Left ventricle myocardium superior (tissue), 1 donor: ENCODE measurements at regions not wholly inside any gene's neighbourhood (a gene's known extent, or its start where the extent isn't known, plus 50 kb on each side); places are given as distances from the start of the nearest gene placed in this dataset.
"Not testable (repeated sequence)": the region's sequence is repeated elsewhere in the genome, so short reads cannot be mapped to it uniquely, and the experiment has no call there.

Experiments
- ATAC-seq: fragments of 200-7000 bp; cut with Tn5 transposase; one replicate; pipeline ENCODE4 v1.9.1; 2020; ENCODE audit warnings: mild to moderate bottlenecking, moderate library complexity
- DNase-seq: peaks from one replicate; pipeline ENCODE4 v3.0.0-alpha.2; 2020
- intact Hi-C: fragments of 100-400 bp; cut with micrococcal nuclease; formaldehyde crosslinking; loops from one replicate; pipeline ENCODE4 v1.11.0; 2022
- donor health status: DM: no; HTN: yes; CAD: no; lungs with severe emphysema.

- intact Hi-C loops, result no loop called here
- DNase-seq (no peak), ATAC-seq (no peak)
Observed at GRCh38 chr9:34802916-34803315, 93.0 kb upstream of the CCL21 start.

- intact Hi-C loops, result no loop called here
- ATAC-seq (no peak), DNase-seq (no peak)
Observed at GRCh38 chr9:34797367-34797766, 87.4 kb upstream of the CCL21 start.

GRCh38 chr9:34796924-34797323 lies 87.0 kb upstream of the CCL21 start:
- intact Hi-C loops, result no loop called here
- DNase-seq, result no peak
- no peak for ATAC-seq

DNA sequence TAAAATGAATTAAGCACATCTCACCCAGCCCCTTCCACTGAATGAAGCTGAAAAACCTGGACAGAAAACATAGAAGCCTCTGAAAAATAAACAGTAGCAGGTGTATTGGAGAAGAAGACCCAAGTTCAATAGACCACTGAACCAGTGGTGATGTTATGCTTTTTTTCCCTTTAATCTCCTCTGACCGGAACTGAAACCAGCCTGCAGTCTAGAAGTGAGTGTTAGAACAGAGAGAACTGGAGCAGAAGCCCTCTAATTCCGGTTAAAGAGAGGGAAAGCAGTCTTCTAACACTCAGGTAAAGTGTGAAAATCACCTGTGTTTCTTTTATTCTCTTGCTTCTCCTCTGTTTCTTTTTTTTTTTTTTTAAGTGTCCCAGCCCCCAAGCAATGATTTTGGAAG lies 83.5 kb upstream of the CCL21 start:
- DNase-seq (no peak), ATAC-seq (no peak)
- intact Hi-C loops, result no loop called here

- DNase-seq (no peak), ATAC-seq (no peak)
- intact Hi-C loops, result no loop called here
Observed at GRCh38 chr9:34783951-34784487, 74.1 kb upstream of the CCL21 start.

- intact Hi-C loops, result no loop called here
- ATAC-seq (peak; percentile 48), DNase-seq (no peak)
Observed at GRCh38 chr9:34782372-34782771, 72.4 kb upstream of the CCL21 start.

DNA sequence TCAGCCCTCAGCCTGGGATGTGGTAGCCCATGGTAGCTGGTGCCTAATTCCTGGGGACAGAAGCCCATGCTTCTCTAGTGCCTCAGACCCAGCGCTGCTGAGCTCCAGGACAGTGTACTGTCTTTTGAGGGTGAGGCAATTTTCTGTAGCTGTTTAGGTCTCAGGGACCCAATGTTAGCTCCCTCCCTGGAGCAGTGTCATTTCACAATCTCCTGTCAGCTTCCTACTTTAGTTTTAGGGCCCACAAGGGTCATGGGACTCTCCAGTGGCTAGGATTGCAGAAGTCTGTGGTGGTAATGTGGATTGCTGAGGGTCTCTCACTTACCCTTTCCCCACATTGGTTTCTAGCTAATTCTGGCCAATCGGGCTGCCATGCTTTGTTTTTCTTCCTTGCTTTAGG lies 67.7 kb upstream of the CCL21 start:
- intact Hi-C loops, result no loop called here
- no peak for DNase-seq
- no peak for ATAC-seq

- intact Hi-C loops, result no loop called here
- DNase-seq, result no peak
- ATAC-seq, result no peak
Observed at GRCh38 chr9:34773955-34774354, 64.0 kb upstream of the CCL21 start.

- DNase-seq (no peak), ATAC-seq (no peak)
- intact Hi-C loops, result no loop called here
Observed at GRCh38 chr9:34773306-34773910, 63.5 kb upstream of the CCL21 start.

GRCh38 chr9:34771007-34771406 lies 61.1 kb upstream of the CCL21 start:
- DNase-seq, result no peak
- no peak for ATAC-seq
- intact Hi-C loops, result no loop called here

GRCh38 chr9:34767087-34767486 lies 57.2 kb upstream of the CCL21 start:
- ATAC-seq, intact Hi-C loops, DNase-seq: not testable (repeated sequence)

DNA sequence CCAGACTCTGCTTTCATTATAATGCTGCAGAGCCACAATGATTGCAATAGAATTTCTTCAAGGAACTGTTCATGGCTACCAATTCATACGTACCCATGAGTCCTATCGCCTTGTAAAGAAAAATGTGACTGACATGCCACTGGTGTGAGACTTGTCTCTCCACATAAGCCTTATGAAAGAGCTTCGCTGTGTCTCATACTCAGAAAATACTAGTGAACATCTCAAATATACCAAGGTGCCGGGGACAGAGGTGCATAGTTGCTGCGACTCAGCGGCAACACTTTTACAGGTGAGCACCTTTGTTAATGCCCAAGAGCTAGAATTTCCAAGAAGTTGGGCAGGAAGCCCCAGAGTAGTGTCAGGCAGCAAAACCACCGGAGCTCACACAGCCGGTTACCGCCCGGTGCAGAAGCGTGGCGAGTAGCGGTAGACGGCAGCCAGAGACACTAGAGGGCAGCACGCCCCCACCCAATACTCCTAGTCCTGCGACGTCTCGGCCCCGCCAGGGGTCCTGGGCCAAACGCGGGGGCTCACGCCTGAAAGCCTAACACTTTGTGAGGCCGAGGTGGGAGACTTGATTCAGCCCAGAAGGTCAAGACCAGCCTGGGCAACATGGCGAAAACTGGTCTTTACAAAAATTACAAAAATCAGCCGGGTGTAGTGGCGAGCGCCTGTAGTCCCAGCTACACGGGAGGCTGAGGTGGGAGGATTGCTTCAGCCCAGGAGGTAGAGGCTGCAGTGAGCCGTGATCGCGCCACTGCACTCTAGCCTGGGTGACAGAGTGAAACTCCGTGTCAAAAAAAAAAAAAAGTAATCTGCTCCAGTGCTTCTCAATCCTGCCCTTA lies 50.5 kb upstream of the CCL21 start:
- intact Hi-C loops, result not testable (repeated sequence)
- ATAC-seq (peak; percentile 92), DNase-seq (peak; percentile 67)
